H1 (cell line): ENCODE measurements at regions not wholly inside any gene's neighbourhood (a gene's known extent, or its start where the extent isn't known, plus 50 kb on each side); places are given as distances from the start of the nearest gene placed in this dataset.

Source experiments
- ATF2 ChIP-seq: IDR thresholded peaks from 2 replicates; pipeline ENCODE4 v1.6.1; 2012; ENCODE audit warnings: low read length, inconsistent platforms
- CBX8 ChIP-seq: fragments of 300-800, 300-1000 bp; sonication (generic); IDR thresholded peaks from 2 replicates; pipeline ENCODE4 v1.7.1; 2016; ENCODE audit warnings: low read depth, low read length, borderline replicate concordance
- HDAC2 ChIP-seq, 2 experiments: fragments of 300-600 bp in 1 of 2; sonication (generic) in 1 of 2; IDR thresholded peaks; 2 replicates each; pipeline ENCODE4 v1.6.1; 2011 to 2012; ENCODE audit warnings: low read depth in 2 of 2, low read length in 2 of 2, mild to moderate bottlenecking in 2 of 2, moderate library complexity in 2 of 2, borderline replicate concordance in 1 of 2, inconsistent platforms in 1 of 2
- PHF8 ChIP-seq: fragments of 200-600 bp; sonication (generic); conservative IDR thresholded peaks from 2 replicates; pipeline ENCODE4 v1.7.1; 2012; ENCODE audit warnings: low read depth, mild to moderate bottlenecking, inconsistent platforms, low read length, moderate library complexity
- RXRA ChIP-seq: IDR thresholded peaks from 2 replicates; pipeline ENCODE4 v1.6.1; 2011; ENCODE audit warnings: low read depth, mild to moderate bottlenecking, low read length, moderate library complexity; ENCODE audit not compliant: insufficient read depth
- SIN3A ChIP-seq, 2 experiments: IDR thresholded peaks in 1 of 2; conservative IDR thresholded peaks in 1 of 2; 2 replicates each; pipeline ENCODE4 v1.6.1; 2011 to 2012; ENCODE audit warnings: low read length in 2 of 2, improper control_type of control experiment in 1 of 2, low read depth in 1 of 2, mild to moderate bottlenecking in 1 of 2
- SIX5 ChIP-seq: IDR thresholded peaks from 2 replicates; pipeline ENCODE4 v1.6.1; 2011; ENCODE audit warnings: mild to moderate bottlenecking, low read depth, low read length

- TF ChIP-seq ATF2 (no peak), PHF8 (no peak), RXRA (no peak), SIX5 (no peak), CBX8 (no peak), HDAC2 (IDR thresholded peaks at IDR 0.05; ENCODE audit: borderline replicate concordance in 1 of 2, low read depth in 2 of 2, low read length in 2 of 2) (no peak), SIN3A (conservative IDR thresholded peaks at IDR 0.05 in 1 of 2, IDR thresholded peaks at IDR 0.05 in 1 of 2; ENCODE audit: low read depth in 1 of 2, low read length in 2 of 2) (no peak)
- TF ChIP-seq, all 59 proteins: peak for 2
Observed at GRCh38 chr4:20418861-20419451, 167.3 kb downstream of the SLIT2 start (continued).
